ENCODE measurements at regions not wholly inside any gene's neighbourhood (a gene's known extent, or its start where the extent isn't known, plus 50 kb on each side); places are given as distances from the start of the nearest gene placed in this dataset.

GRCh38 chr2:216936954-216937357 is 77.1 kb upstream of the TNP1 start:
- H3K9ac ChIP-seq (ENCODE audit: insufficient read depth in 1 of 2, low read length in 2 of 2): no peak overlapping the region
- ATAC-seq (ENCODE audit: insufficient read depth, low FRiP score) (no peak), DNase-seq (no peak)
- no peaks in the 10 kb centered on the region for H3K36me3 ChIP-seq (ENCODE audit: control insufficient read depth in 4 of 4, insufficient read depth in 4 of 4, low read length in 4 of 4)
- H3K9me3 ChIP-seq (ENCODE audit: control insufficient read depth in 4 of 4, insufficient read depth in 3 of 4, low read length in 3 of 4): peaks cover 0 to 5% (median 0%) of the 10 kb centered on the region in 4 donors
- TF ChIP-seq, protein P1, sequence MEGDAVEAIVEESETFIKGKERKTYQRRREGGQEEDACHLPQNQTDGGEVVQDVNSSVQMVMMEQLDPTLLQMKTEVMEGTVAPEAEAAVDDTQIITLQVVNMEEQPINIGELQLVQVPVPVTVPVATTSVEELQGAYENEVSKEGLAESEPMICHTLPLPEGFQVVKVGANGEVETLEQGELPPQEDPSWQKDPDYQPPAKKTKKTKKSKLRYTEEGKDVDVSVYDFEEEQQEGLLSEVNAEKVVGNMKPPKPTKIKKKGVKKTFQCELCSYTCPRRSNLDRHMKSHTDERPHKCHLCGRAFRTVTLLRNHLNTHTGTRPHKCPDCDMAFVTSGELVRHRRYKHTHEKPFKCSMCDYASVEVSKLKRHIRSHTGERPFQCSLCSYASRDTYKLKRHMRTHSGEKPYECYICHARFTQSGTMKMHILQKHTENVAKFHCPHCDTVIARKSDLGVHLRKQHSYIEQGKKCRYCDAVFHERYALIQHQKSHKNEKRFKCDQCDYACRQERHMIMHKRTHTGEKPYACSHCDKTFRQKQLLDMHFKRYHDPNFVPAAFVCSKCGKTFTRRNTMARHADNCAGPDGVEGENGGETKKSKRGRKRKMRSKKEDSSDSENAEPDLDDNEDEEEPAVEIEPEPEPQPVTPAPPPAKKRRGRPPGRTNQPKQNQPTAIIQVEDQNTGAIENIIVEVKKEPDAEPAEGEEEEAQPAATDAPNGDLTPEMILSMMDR (IDR thresholded peaks at IDR 0.05; ENCODE audit: control extremely low read depth, extremely low read depth): no peak
- peaks cover 0 to 9% (median 0%) of the 10 kb centered on the region in 5 donors for H3K4me1 ChIP-seq (ENCODE audit: control insufficient read depth in 5 of 5, insufficient read depth in 5 of 5, low read length in 5 of 5)
- no peak overlapping the region for H3K27ac ChIP-seq (ENCODE audit: low read depth in 1 of 2, low read length in 1 of 2)
- no peaks in the 10 kb centered on the region for H3K27me3 ChIP-seq (ENCODE audit: control insufficient read depth in 3 of 3, insufficient read depth in 3 of 3, low read length in 2 of 3)
- 60 to 80% methylated on average over 5 of the region's 5 CpGs for WGBS, 2 donors
- H3K4me3 ChIP-seq: no peak overlapping the region

- DNase-seq (peak in 1 of 3 donors; percentile 7), ATAC-seq (ENCODE audit: insufficient read depth, low FRiP score) (no peak)
- H3K27me3 ChIP-seq (ENCODE audit: control insufficient read depth in 3 of 3, insufficient read depth in 3 of 3, low read length in 2 of 3): no peaks in the 10 kb centered on the region
- WGBS, 2 donors: 92 to 95% methylated on average over 3 of the region's 3 CpGs
- TF ChIP-seq, protein P1 (IDR thresholded peaks at IDR 0.05; ENCODE audit: control extremely low read depth, extremely low read depth): no peak
- peaks cover 0 to 3% (median 0%) of the 10 kb centered on the region in 4 donors for H3K9me3 ChIP-seq (ENCODE audit: control insufficient read depth in 4 of 4, insufficient read depth in 3 of 4, low read length in 3 of 4)
- no peak overlapping the region for H3K9ac ChIP-seq (ENCODE audit: insufficient read depth in 1 of 2, low read length in 2 of 2)
- H3K4me3 ChIP-seq: no peak overlapping the region
- H3K27ac ChIP-seq (ENCODE audit: low read depth in 1 of 2, low read length in 1 of 2): no peak overlapping the region
- no peaks in the 10 kb centered on the region for H3K36me3 ChIP-seq (ENCODE audit: control insufficient read depth in 4 of 4, insufficient read depth in 4 of 4, low read length in 4 of 4)
- peaks cover 0 to 9% (median 0%) of the 10 kb centered on the region in 5 donors for H3K4me1 ChIP-seq (ENCODE audit: control insufficient read depth in 5 of 5, insufficient read depth in 5 of 5, low read length in 5 of 5)
These were observed 74.8 kb upstream of the TNP1 start for GRCh38 chr2:216934623-216935022.

DNA sequence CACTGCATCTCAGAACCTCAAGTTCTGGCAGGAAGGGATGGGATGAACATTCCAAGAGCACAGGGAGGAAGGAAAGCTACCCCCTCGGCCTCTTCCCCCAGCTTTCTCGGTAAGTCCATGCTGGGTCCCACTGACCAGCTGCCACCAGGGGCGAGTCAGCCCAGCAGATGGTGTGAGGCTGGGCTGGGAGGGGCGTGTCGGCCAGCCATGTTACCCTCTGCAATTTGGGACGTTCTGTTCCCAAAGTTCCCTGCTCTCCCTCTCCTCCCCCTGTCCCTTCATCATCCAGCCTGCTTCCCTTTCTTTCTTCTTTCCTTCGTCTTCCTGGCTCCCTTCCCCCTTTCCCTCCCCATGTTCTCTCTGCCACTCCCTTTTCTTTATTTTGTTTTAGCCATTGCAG is 74.3 kb upstream of the TNP1 start:
- Histone ChIP-seq H3K4me1 (ENCODE audit: control insufficient read depth in 5 of 5, insufficient read depth in 5 of 5, low read length in 5 of 5) (peaks cover 0 to 9% (median 0%) of the 10 kb centered on the region in 5 donors), H3K9me3 (ENCODE audit: control insufficient read depth in 4 of 4, insufficient read depth in 3 of 4, low read length in 3 of 4) (peaks cover 0 to 3% (median 0%) of the 10 kb centered on the region in 4 donors), H3K4me3 (no peak overlapping the region), H3K27me3 (ENCODE audit: control insufficient read depth in 3 of 3, insufficient read depth in 3 of 3, low read length in 2 of 3) (no peaks in the 10 kb centered on the region), H3K36me3 (ENCODE audit: control insufficient read depth in 4 of 4, insufficient read depth in 4 of 4, low read length in 4 of 4) (no peaks in the 10 kb centered on the region), H3K9ac (ENCODE audit: insufficient read depth in 1 of 2, low read length in 2 of 2) (no peak overlapping the region), H3K27ac (ENCODE audit: low read depth in 1 of 2, low read length in 1 of 2) (no peak overlapping the region)
- DNase-seq (no peak), ATAC-seq (ENCODE audit: insufficient read depth, low FRiP score) (no peak)
- TF ChIP-seq, protein P1 (IDR thresholded peaks at IDR 0.05; ENCODE audit: control extremely low read depth, extremely low read depth): no peak
- 84 to 86% methylated on average over 7 of the region's 7 CpGs for WGBS, 2 donors
